ENCODE measurements at regions not wholly inside any gene's neighbourhood (a gene's known extent, or its start where the extent isn't known, plus 50 kb on each side); places are given as distances from the start of the nearest gene placed in this dataset.

GRCh38 chr5:81817086-81817485 is 66.2 kb upstream of the SSBP2 start:
- intact Hi-C loops (cut with micrococcal nuclease; ENCODE audit: unreplicated experiment) (no loop called here), in situ Hi-C loops (cut with MboI) (no loop called here)
- ATAC-seq: no peak
- ChIA-PET RAD21 (ENCODE audit: unreplicated experiment) (no interaction called here), SMC1A (ENCODE audit: uncharacterized antibody, unreplicated experiment) (interaction anchor here (0.9 kb wide), 1 partner anchor 31 kb away, joined by 3 read pairs; no protein-coding TSS in a partner anchor), CTCF (interaction anchor here (0.9 kb wide), 1 partner anchor 16 kb away, joined by 3 read pairs; no protein-coding TSS in a partner anchor), POLR2A (no interaction called here)
- 73% methylated on average over 3 of the region's 3 CpGs for WGBS (ENCODE audit: insufficient coverage, insufficient replicate concordance, low lambda C conversion rate, missing lambda C conversion rate)
- FAIRE-seq: no peak
- Histone ChIP-seq H3K36me3 (ENCODE audit: control insufficient read depth in 2 of 2, insufficient read depth in 2 of 2, low read length in 1 of 2) (no peaks in the 10 kb centered on the region), H3K4me3 (no peak overlapping the region), H3K4me2 (ENCODE audit: control insufficient read depth, insufficient read depth) (no peak overlapping the region), H4K20me1 (ENCODE audit: control insufficient read depth, insufficient read depth) (no peaks in the 10 kb centered on the region), H3K27ac (ENCODE audit: control insufficient read depth, insufficient read depth) (no peak overlapping the region), H2AFZ (ENCODE audit: control insufficient read depth, low read depth, low read length) (no peak overlapping the region), H3K27me3 (replicated peaks in 1 of 2; ENCODE audit: control insufficient read depth in 2 of 2, insufficient read depth in 2 of 2, low read length in 1 of 2) (no peaks in the 10 kb centered on the region; a peak in 1 of 4 replicates), H3K9me3 (replicated peaks; ENCODE audit: control insufficient read depth, insufficient read depth, low read length) (no peaks in the 10 kb centered on the region), H3K9ac (ENCODE audit: control insufficient read depth, insufficient read depth, low read length) (no peak overlapping the region), H3K79me2 (ENCODE audit: control insufficient read depth, insufficient read depth, low read length) (no peaks in the 10 kb centered on the region), H3K4me1 (ENCODE audit: control insufficient read depth, insufficient read depth, low read length) (no peaks in the 10 kb centered on the region)
- no peak for TF ChIP-seq ZNF274 (IDR thresholded peaks at IDR 0.05; ENCODE audit: insufficient read depth, insufficient read length)
- no peak for TF ChIP-seq CREB1 (IDR thresholded peaks at IDR 0.05; ENCODE audit: low read depth)
- TF ChIP-seq TCF7 (IDR thresholded peaks at IDR 0.05; ENCODE audit: borderline replicate concordance): no peak
- no peak for TF ChIP-seq USF1 (IDR thresholded peaks at IDR 0.05; ENCODE audit: borderline replicate concordance, extremely low read length, insufficient read depth, low read depth, low read length)
- TF ChIP-seq MEF2A (IDR thresholded peaks at IDR 0.05; ENCODE audit: insufficient read depth, low read depth, low read length): no peak
- no peak for TF ChIP-seq SIN3A (IDR thresholded peaks at IDR 0.05; ENCODE audit: low read depth, low read length)
- no peak for TF ChIP-seq IKZF1 (conservative IDR thresholded peaks at IDR 0.05)
- TF ChIP-seq NKRF (conservative IDR thresholded peaks at IDR 0.05): no peak
- TF ChIP-seq ETV6 (conservative IDR thresholded peaks at IDR 0.05 in 1 of 2, IDR thresholded peaks at IDR 0.05 in 1 of 2; ENCODE audit: borderline replicate concordance in 1 of 2, low read depth in 1 of 2): no peak
- TF ChIP-seq RBBP5 (conservative IDR thresholded peaks at IDR 0.05): no peak
- TF ChIP-seq YBX1 (IDR thresholded peaks at IDR 0.05): no peak
- no peak for TF ChIP-seq NFYA (IDR thresholded peaks at IDR 0.05; ENCODE audit: borderline replicate concordance, low read depth, low read length)
- TF ChIP-seq FOXK2 (IDR thresholded peaks at IDR 0.05): no peak
- no peak for TF ChIP-seq TARDBP (IDR thresholded peaks at IDR 0.05; ENCODE audit: borderline replicate concordance)
- TF ChIP-seq NFXL1 (IDR thresholded peaks at IDR 0.05; ENCODE audit: borderline replicate concordance): no peak
- no peak for TF ChIP-seq BMI1 (IDR thresholded peaks at IDR 0.05; ENCODE audit: borderline replicate concordance)
- no peak for TF ChIP-seq RELA (IDR thresholded peaks at IDR 0.05; ENCODE audit: borderline replicate concordance, partially characterized antibody)
- BruUV-seq (replicated peaks): no TSS peak
- DNase-seq (ENCODE audit: low read depth, low spot score): no peak

Data from GM12878 (cell line).